Thoracic aorta (tissue), 2 donors: ENCODE measurements at regions not wholly inside any gene's neighbourhood (a gene's known extent, or its start where the extent isn't known, plus 50 kb on each side); places are given as distances from the start of the nearest gene placed in this dataset.
"Not testable (repeated sequence)": the region's sequence is repeated elsewhere in the genome, so short reads cannot be mapped to it uniquely, and the experiment has no call there.

Experiments used
- ATAC-seq: fragments of 150-250 bp; one replicate; pipeline ENCODE4 v1.8.0; 2017; ENCODE audit warnings: low read depth; ENCODE audit not compliant: insufficient number of reproducible peaks, low FRiP score
- DNase-seq: peaks from one replicate; pipeline ENCODE4 v3.0.0-alpha.2; 2020; ENCODE audit warnings: low spot score
- H3K27ac ChIP-seq, 2 donors: fragments of 200-600 bp; sonication (generic); 1 replicate in 1 of 2; 2 replicates in 1 of 2; pipeline ENCODE4 v1.5.1; 2016; ENCODE audit warnings: mild to moderate bottlenecking in 2 of 2, moderate library complexity in 2 of 2
- H3K27me3 ChIP-seq: fragments of 200-600 bp; sonication (generic); replicated peaks from 2 replicates; pipeline ENCODE4 v1.6.0; 2016; ENCODE audit warnings: mild to moderate bottlenecking; ENCODE audit not compliant: insufficient read depth
- H3K36me3 ChIP-seq: fragments of 200-600 bp; sonication (generic); one replicate; pipeline ENCODE4 v1.5.1; 2016
- H3K4me1 ChIP-seq, 2 donors: fragments of 200-600 bp; sonication (generic); 1 replicate in 1 of 2; 2 replicates in 1 of 2; pipeline versions ENCODE4 v1.5.1 to v1.6.0; 2016; ENCODE audit warnings: low read depth in 2 of 2, mild to moderate bottlenecking in 1 of 2; ENCODE audit not compliant: control insufficient read depth in 1 of 2
- H3K4me3 ChIP-seq: fragments of 200-600 bp; sonication (generic); 2 replicates; pipeline ENCODE4 v1.5.1; 2016; ENCODE audit warnings: mild to moderate bottlenecking
- H3K9me3 ChIP-seq: fragments of 200-600 bp; sonication (generic); 2 replicates; pipeline ENCODE4 v1.5.1; 2016
- TF ChIP-seq, protein P1 (sequence below): fragments of 200-600 bp; sonication (generic); IDR thresholded peaks from one replicate; pipeline ENCODE4 v1.5.1; 2019; ENCODE audit warnings: antibody characterized with exemption

DNA sequence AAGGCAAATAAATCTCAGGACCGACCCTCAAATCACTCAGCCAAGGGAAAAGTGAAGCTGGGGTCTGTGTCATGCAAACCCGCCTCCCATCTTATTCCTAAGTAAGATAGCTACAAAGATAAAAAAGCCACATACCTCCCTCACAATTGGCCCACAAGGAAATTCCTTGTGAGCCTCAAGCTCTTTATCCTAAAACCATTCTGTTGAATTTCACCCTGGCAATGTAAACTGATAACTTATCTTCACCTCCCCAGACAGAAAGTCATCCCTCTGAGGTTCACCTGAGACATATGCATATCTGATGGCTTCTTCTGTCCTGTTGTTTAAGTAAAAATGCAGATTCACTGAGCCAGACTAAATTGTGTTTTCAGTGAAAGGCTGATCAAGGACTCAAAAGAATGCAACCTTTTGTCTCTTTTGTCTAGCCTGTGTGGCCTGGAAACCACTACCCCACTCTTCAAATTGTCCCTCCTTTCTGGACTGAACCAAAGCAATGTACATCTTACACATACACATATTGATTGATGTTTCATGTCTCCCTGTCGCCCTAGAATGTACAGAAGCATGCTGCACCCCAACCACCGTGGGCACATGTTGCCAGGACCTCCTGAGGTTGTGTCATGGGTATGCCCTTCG, 91.3 kb downstream of the MFAP3L start:
- TF ChIP-seq, protein P1, sequence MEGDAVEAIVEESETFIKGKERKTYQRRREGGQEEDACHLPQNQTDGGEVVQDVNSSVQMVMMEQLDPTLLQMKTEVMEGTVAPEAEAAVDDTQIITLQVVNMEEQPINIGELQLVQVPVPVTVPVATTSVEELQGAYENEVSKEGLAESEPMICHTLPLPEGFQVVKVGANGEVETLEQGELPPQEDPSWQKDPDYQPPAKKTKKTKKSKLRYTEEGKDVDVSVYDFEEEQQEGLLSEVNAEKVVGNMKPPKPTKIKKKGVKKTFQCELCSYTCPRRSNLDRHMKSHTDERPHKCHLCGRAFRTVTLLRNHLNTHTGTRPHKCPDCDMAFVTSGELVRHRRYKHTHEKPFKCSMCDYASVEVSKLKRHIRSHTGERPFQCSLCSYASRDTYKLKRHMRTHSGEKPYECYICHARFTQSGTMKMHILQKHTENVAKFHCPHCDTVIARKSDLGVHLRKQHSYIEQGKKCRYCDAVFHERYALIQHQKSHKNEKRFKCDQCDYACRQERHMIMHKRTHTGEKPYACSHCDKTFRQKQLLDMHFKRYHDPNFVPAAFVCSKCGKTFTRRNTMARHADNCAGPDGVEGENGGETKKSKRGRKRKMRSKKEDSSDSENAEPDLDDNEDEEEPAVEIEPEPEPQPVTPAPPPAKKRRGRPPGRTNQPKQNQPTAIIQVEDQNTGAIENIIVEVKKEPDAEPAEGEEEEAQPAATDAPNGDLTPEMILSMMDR: no peak
- H3K27ac ChIP-seq: no peak overlapping the region
- H3K9me3 ChIP-seq: no peaks in the 10 kb centered on the region
- no peaks in the 10 kb centered on the region for H3K27me3 ChIP-seq
- no peak overlapping the region for H3K4me3 ChIP-seq
- H3K36me3 ChIP-seq: no peaks in the 10 kb centered on the region
- no peak for ATAC-seq
- no peak for DNase-seq
- H3K4me1 ChIP-seq: no peaks in the 10 kb centered on the region

- Histone ChIP-seq H3K4me3 (no peak overlapping the region), H3K9me3 (no peaks in the 10 kb centered on the region), H3K4me1 (no peaks in the 10 kb centered on the region), H3K27ac (no peak overlapping the region), H3K36me3 (no peaks in the 10 kb centered on the region), H3K27me3 (no peaks in the 10 kb centered on the region)
- ATAC-seq: no peak
- no peak for DNase-seq
- TF ChIP-seq, protein P1: no peak
Observed at GRCh38 chr4:169933531-169933930, 92.7 kb downstream of the MFAP3L start.

- TF ChIP-seq, protein P1: no peak
- Histone ChIP-seq H3K36me3 (no peaks in the 10 kb centered on the region), H3K4me1 (no peaks in the 10 kb centered on the region), H3K4me3 (no peak overlapping the region), H3K9me3 (no peaks in the 10 kb centered on the region), H3K27me3 (no peaks in the 10 kb centered on the region), H3K27ac (no peak overlapping the region)
- DNase-seq (no peak), ATAC-seq (no peak)
Observed at GRCh38 chr4:169931964-169932363, 94.2 kb downstream of the MFAP3L start.

- not testable (repeated sequence) for H3K4me1 ChIP-seq, ATAC-seq
Observed at GRCh38 chr4:169930755-169931154, 95.4 kb downstream of the MFAP3L start.

DNA sequence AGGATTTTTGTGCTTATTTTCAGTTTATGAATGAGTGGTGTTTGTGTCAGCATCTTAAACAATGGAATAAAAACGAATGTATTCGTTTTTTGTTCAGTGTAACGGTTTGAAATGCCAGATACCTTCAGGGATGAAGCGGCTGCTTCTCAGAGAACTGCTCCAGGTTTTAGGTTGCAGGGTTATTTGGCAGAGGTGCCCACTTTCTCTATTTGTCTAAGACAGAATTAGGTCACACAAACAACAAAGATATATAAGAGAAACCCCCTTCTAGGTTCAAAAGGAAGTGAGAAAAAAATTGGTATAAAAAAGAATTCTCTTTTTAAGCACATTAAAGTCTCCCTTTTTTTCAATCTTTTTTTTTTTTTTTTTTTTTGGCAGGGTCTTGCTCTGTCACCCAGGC, 98.9 kb downstream of the MFAP3L start:
- ATAC-seq: no peak
- no peak overlapping the region for H3K27ac ChIP-seq

More at GRCh38 chr4:169930755-169931154, 95.4 kb downstream of the MFAP3L start:
- not testable (repeated sequence) for DNase-seq, H3K27me3 ChIP-seq, H3K9me3 ChIP-seq, H3K27ac ChIP-seq, H3K36me3 ChIP-seq, H3K4me3 ChIP-seq

More for the DNA sequence above, 98.9 kb downstream of the MFAP3L start:
- TF ChIP-seq, protein P1: no peak
- no peaks in the 10 kb centered on the region for H3K27me3 ChIP-seq
- DNase-seq: no peak
- no peaks in the 10 kb centered on the region for H3K4me1 ChIP-seq
- H3K4me3 ChIP-seq: no peak overlapping the region
- H3K36me3 ChIP-seq: no peaks in the 10 kb centered on the region
- no peaks in the 10 kb centered on the region for H3K9me3 ChIP-seq
